Heart right ventricle (tissue), 16 donors: ENCODE measurements at regions not wholly inside any gene's neighbourhood (a gene's known extent, or its start where the extent isn't known, plus 50 kb on each side); places are given as distances from the start of the nearest gene placed in this dataset.

Experiments used
- ATAC-seq, 8 donors: fragments of 200-7000 bp; cut with Tn5 transposase; one replicate each; pipeline ENCODE4 v1.9.1; 2020; ENCODE audit warnings: mild to moderate bottlenecking in 8 of 8, moderate library complexity in 8 of 8, moderate number of reproducible peaks in 1 of 8
- DNase-seq, 2 donors: peaks; one replicate each; pipeline ENCODE4 v3.0.0-alpha.2; 2020
- H3K27ac ChIP-seq, 10 donors: fragments of 200-600 bp; sonication (generic) in 2 of 10; one replicate each; pipeline versions ENCODE4 v1.5.0 to v1.8.0; 2020 to 2022; ENCODE audit warnings: mild to moderate bottlenecking in 3 of 10
- H3K27me3 ChIP-seq, 7 donors: fragments of 200-600 bp; one replicate each; pipeline ENCODE4 v1.8.0; 2021 to 2022; ENCODE audit warnings: mild to moderate bottlenecking in 2 of 7
- H3K36me3 ChIP-seq, 9 donors: fragments of 200-600 bp; sonication (generic) in 1 of 9; one replicate each; pipeline versions ENCODE4 v1.5.0 to v1.8.0; 2020 to 2022; ENCODE audit warnings: mild to moderate bottlenecking in 2 of 9
- H3K4me1 ChIP-seq, 9 donors: fragments of 200-600 bp; sonication (generic) in 1 of 9; one replicate each; pipeline versions ENCODE4 v1.5.0 to v1.8.0; 2020 to 2022; ENCODE audit warnings: mild to moderate bottlenecking in 4 of 9
- H3K4me3 ChIP-seq, 10 donors: fragments of 200-600 bp; sonication (generic) in 2 of 10; one replicate each; pipeline versions ENCODE4 v1.5.0 to v1.8.0; 2020 to 2022; ENCODE audit warnings: mild to moderate bottlenecking in 7 of 10, moderate library complexity in 2 of 10
- H3K9me3 ChIP-seq, 11 donors: fragments of 200-600 bp in 10 of 11; sonication (generic) in 2 of 11; one replicate each; pipeline versions ENCODE4 v1.5.0 to v1.8.0; 2013 to 2022; ENCODE audit warnings: mild to moderate bottlenecking in 2 of 11, control low read depth in 1 of 11, moderate library complexity in 1 of 11
- WGBS, 2 donors: extraction: QIAGEN DNeasy Blood & Tissue Kit; methylation state at CpG; one replicate each; pipeline ENCODE4 v1.1.7; 2013; ENCODE audit warnings: inconsistent platforms in 1 of 2; 5-methylcytosine and 5-hydroxymethylcytosine counted together
- intact Hi-C, 10 donors: fragments of 100-400 bp; cut with DNase I; formaldehyde crosslinking; loops; one replicate each; pipeline versions ENCODE4 v1.11.1 to v1.14.2; 2022
- TF ChIP-seq, protein P1 (sequence below), 9 donors: fragments of 200-600 bp; sonication (generic) in 2 of 9; IDR thresholded peaks; one replicate each; pipeline versions ENCODE4 v1.5.0 to v1.8.0; 2021 to 2022; ENCODE audit warnings: antibody characterized with exemption in 9 of 9, mild to moderate bottlenecking in 5 of 9, moderate library complexity in 1 of 9
- donor health status: Arrhythmogenic right ventricular cardiomyopathy.
- donor health status: ischemic (EF 13 %, LVEDD 7.1; RV severe dilation, severe dysfunction).
- donor health status: healthy with polysubstance abuse.
- donor health status: DM: no; HTN: yes; CAD: no.
- donor health status: DM: no; HTN: no; CAD: no.
- donor health status: ischemic (EF 25% LVEDD 6.9; RV normal size, moderate dysfunction).
- donor health status: ischemic (EF 25% LVEDD 5.7; RV mildly dilated, moderate dysfunction).
- donor health status: healthy.
- donor health status: DM: yes; HTN: yes; CAD: no.
- donor health status: Ischemic cardiomyopathy.
- donor health status: ischemic (EF 35%, LVEDD 5.7; RV mildly dilated, moderate dysfunction).
- donor health status: nonischemic (EF 11% LVEDD 7.7; RV severe dilation, severe dysfunction).
- donor health status: DM: yes; HTN: yes; CAD: no.
- donor health status: PGD.
- donor health status: ischemic (EF 29% LVEDD 5.4; RV normal size, mild dysfunction).
- donor health status: nonischemic (EF 23%, LVEDD 6.1; RV moderate dilation, normal function).

GRCh38 chr1:4028139-4028501, 128.0 kb upstream of the C1orf174 start:
- Histone ChIP-seq H3K27ac (no peak overlapping the region), H3K4me3 (no peak overlapping the region), H3K27me3 (peaks cover 0 to 79% (median 47%) of the 10 kb centered on the region in 7 donors), H3K4me1 (no peaks in the 10 kb centered on the region), H3K36me3 (no peaks in the 10 kb centered on the region), H3K9me3 (peaks cover 0 to 13% (median 3%) of the 10 kb centered on the region in 11 donors)
- 77 to 79% methylated on average over 6 of the region's 6 CpGs for WGBS, 2 donors
- intact Hi-C loops, result no loop called here
- TF ChIP-seq, protein P1, sequence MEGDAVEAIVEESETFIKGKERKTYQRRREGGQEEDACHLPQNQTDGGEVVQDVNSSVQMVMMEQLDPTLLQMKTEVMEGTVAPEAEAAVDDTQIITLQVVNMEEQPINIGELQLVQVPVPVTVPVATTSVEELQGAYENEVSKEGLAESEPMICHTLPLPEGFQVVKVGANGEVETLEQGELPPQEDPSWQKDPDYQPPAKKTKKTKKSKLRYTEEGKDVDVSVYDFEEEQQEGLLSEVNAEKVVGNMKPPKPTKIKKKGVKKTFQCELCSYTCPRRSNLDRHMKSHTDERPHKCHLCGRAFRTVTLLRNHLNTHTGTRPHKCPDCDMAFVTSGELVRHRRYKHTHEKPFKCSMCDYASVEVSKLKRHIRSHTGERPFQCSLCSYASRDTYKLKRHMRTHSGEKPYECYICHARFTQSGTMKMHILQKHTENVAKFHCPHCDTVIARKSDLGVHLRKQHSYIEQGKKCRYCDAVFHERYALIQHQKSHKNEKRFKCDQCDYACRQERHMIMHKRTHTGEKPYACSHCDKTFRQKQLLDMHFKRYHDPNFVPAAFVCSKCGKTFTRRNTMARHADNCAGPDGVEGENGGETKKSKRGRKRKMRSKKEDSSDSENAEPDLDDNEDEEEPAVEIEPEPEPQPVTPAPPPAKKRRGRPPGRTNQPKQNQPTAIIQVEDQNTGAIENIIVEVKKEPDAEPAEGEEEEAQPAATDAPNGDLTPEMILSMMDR (IDR thresholded peaks at IDR 0.05), result no peak
- ATAC-seq (no peak), DNase-seq (no peak)

DNA sequence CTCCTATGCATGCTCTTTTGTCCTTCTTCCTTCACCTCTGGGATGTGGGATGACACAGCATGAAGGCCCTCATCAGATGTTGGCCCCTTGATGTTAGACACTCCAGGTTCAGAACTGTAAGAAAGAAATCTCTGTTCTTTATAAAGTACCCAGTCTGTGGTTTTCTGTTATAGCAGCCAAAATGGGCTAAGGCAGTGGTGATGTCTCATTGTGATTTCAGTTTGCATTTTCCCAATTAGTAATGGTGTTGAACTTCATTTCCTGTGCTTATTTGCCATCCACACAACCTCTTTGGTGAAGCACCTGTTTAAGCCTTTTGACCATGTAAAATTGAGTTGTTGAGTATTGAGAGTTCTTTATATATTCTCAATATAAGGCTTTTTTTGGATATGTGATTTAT, 129.3 kb upstream of the C1orf174 start:
- Histone ChIP-seq H3K4me1 (no peaks in the 10 kb centered on the region), H3K27ac (no peak overlapping the region), H3K36me3 (no peaks in the 10 kb centered on the region), H3K9me3 (peaks cover 0 to 13% (median 3%) of the 10 kb centered on the region in 11 donors), H3K4me3 (no peak overlapping the region), H3K27me3 (peaks cover 0 to 80% (median 51%) of the 10 kb centered on the region in 7 donors)
- DNase-seq (no peak), ATAC-seq (no peak)
- TF ChIP-seq, protein P1 (IDR thresholded peaks at IDR 0.05), result no peak
- intact Hi-C loops, result no loop called here

GRCh38 chr1:4032571-4032970, 132.5 kb upstream of the C1orf174 start:
- TF ChIP-seq, protein P1 (IDR thresholded peaks at IDR 0.05), result no peak
- DNase-seq (no peak), ATAC-seq (no peak)
- Histone ChIP-seq H3K27ac (no peak overlapping the region), H3K4me3 (no peak overlapping the region), H3K4me1 (no peaks in the 10 kb centered on the region), H3K9me3 (peaks cover 0 to 13% (median 3%) of the 10 kb centered on the region in 11 donors), H3K36me3 (no peaks in the 10 kb centered on the region), H3K27me3 (peaks cover 0 to 60% (median 41%) of the 10 kb centered on the region in 7 donors)
- WGBS, 2 donors, result 55 to 69% methylated on average over 6 of the region's 6 CpGs
- intact Hi-C loops, result no loop called here

DNA sequence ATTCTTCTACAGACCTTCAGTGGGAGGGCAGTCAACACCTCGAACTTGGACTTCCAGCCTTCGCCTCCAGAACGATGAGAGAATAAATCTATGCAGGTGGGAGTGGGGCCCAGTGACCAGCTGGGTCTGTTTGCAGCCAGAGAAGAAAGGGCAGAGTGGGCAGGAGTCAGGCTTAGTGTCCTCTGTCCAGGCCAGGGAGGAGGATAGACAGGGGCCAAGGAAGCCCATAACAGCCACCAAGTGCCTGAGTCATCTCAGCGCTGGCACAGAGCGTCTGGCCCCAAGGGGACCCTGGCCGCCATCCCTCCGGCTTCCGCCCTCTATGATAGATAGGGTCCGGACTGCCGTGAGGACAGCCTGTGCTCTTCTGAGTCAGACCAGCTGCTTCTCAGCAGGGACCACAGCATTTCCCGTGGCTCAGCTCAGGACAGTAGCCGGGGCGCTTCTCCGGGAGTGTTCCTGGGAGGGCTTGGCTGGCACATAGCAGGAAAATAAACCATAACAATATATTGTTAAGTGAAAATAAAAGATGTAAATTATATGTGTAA, 133.1 kb upstream of the C1orf174 start:
- no peak overlapping the region for H3K4me3 ChIP-seq
- no peaks in the 10 kb centered on the region for H3K4me1 ChIP-seq
- DNase-seq (no peak), ATAC-seq (peak in 1 of 8 donors; percentile 35)
- 56 to 63% methylated on average over 14 of the region's 14 CpGs for WGBS, 2 donors
- peaks cover 0 to 13% (median 3%) of the 10 kb centered on the region in 11 donors for H3K9me3 ChIP-seq
- no peak overlapping the region for H3K27ac ChIP-seq
- H3K27me3 ChIP-seq, result peaks cover 0 to 53% (median 36%) of the 10 kb centered on the region in 7 donors
- no peaks in the 10 kb centered on the region for H3K36me3 ChIP-seq
- intact Hi-C loops, result no loop called here
- TF ChIP-seq, protein P1 (IDR thresholded peaks at IDR 0.05), result no peak
